ENCODE measurements at regions not wholly inside any gene's neighbourhood (a gene's known extent, or its start where the extent isn't known, plus 50 kb on each side); places are given as distances from the start of the nearest gene placed in this dataset.

- FAIRE-seq: no peak
- Histone ChIP-seq H3K27me3 (ENCODE audit: control insufficient read depth in 2 of 2, insufficient read depth in 2 of 2, low read length in 2 of 2) (peaks cover 6 to 14% of the 10 kb centered on the region in 2 experiments), H3K4me3 (replicated peaks in 1 of 3; ENCODE audit: insufficient read depth in 1 of 3, low read depth in 1 of 3, low read length in 3 of 3) (no peak overlapping the region), H3K79me2 (ENCODE audit: control insufficient read depth, insufficient read depth, low read length) (no peaks in the 10 kb centered on the region), H2AFZ (ENCODE audit: low read depth, low read length) (no peak overlapping the region), H3K9me3 (replicated peaks; ENCODE audit: control insufficient read depth, insufficient read depth, low read length) (no peaks in the 10 kb centered on the region), H3K36me3 (ENCODE audit: control insufficient read depth in 2 of 2, extremely low read depth in 1 of 2, insufficient read depth in 2 of 2, low read length in 2 of 2) (no peaks in the 10 kb centered on the region), H3K4me2 (ENCODE audit: insufficient read depth, low read length) (no peak overlapping the region), H3K27ac (ENCODE audit: insufficient read depth, low read depth, low read length) (no peak overlapping the region), H3K9me1 (replicated peaks; ENCODE audit: control insufficient read depth, extremely low read depth, insufficient read depth, low read length) (no peaks in the 10 kb centered on the region), H3K9ac (replicated peaks; ENCODE audit: extremely low read depth, insufficient read depth, low read length) (no peak overlapping the region), H3K4me1 (ENCODE audit: control insufficient read depth, extremely low read depth, insufficient read depth, low read length) (no peaks in the 10 kb centered on the region), H4K20me1 (replicated peaks; ENCODE audit: control insufficient read depth, extremely low read depth, insufficient read depth, low read length) (no peaks in the 10 kb centered on the region)
- ChIA-PET POLR2A (no interaction called here), CTCF (interaction anchor here (1.7 kb wide), 1 partner anchor 170 kb away, joined by 4 read pairs; no protein-coding TSS in a partner anchor)
- intact Hi-C loops (cut with micrococcal nuclease) (no loop called here), dilution Hi-C loops (cut with MboI; ENCODE audit: extremely low pct_ligation_motif_present, low sequenced_read_pairs) (no loop called here)
- TF ChIP-seq MYC (IDR thresholded peaks at IDR 0.05; ENCODE audit: low read depth, low read length) (no peak), CTCF (IDR thresholded peaks at IDR 0.05; ENCODE audit: extremely low read depth in 1 of 2, insufficient read depth in 1 of 2, low read depth in 1 of 2, low read length in 2 of 2) (no peak), GATA2 (IDR thresholded peaks at IDR 0.05; ENCODE audit: insufficient read depth, insufficient read length, low read depth, low read length) (no peak), FOS (IDR thresholded peaks at IDR 0.05; ENCODE audit: borderline replicate concordance, insufficient read depth, low read length) (no peak), EZH2 (IDR thresholded peaks at IDR 0.05; ENCODE audit: borderline replicate concordance, low read depth, low read length, severe bottlenecking) (no peak), MAX (IDR thresholded peaks at IDR 0.05; ENCODE audit: insufficient read depth, insufficient read length) (no peak), POLR2AphosphoS5 (IDR thresholded peaks at IDR 0.05; ENCODE audit: insufficient read depth, low read depth, low read length) (no peak), JUN (IDR thresholded peaks at IDR 0.05; ENCODE audit: borderline replicate concordance, insufficient read depth, insufficient read length, low read depth) (no peak), POLR2A (IDR thresholded peaks at IDR 0.05; ENCODE audit: low read depth, low read length) (no peak)
- no peak for DNase-seq (ENCODE audit: low read depth, low spot score)
- no TSS peak for BruUV-seq (replicated peaks)
These were observed 60.4 kb upstream of the ABCC4 start for GRCh38 chr13:95361686-95362085.
